HG02981 (cell line): ENCODE measurements at regions not wholly inside any gene's neighbourhood (a gene's known extent, or its start where the extent isn't known, plus 50 kb on each side); places are given as distances from the start of the nearest gene placed in this dataset.

ENCODE experiments used
- ATAC-seq: cut with Tn5 transposase; IDR thresholded peaks from one replicate; pipeline ENCODE4 v1.9.1; 2021; ENCODE audit warnings: mild to moderate bottlenecking, moderate library complexity; ENCODE audit not compliant: unreplicated experiment

DNA sequence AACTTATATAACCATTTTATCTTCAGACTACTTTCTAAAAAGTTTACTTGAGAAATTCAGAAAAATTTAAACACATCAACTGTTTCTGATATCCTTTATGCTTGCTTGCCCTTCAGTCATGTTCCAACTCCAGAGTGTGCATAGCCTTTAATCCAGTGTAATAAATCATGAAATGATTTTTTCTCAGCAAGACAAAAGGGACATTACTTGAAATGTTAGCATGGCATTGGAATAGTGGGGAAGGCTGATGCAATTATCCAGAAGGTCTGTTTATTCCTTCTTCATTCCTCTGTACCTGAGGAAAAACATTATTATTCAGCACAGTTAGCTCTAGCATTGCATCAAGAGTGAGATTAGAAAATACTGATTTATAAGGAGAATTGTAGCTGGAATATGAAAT lies 209.9 kb downstream of the SLC7A11 start:
- no peak for ATAC-seq

DNA sequence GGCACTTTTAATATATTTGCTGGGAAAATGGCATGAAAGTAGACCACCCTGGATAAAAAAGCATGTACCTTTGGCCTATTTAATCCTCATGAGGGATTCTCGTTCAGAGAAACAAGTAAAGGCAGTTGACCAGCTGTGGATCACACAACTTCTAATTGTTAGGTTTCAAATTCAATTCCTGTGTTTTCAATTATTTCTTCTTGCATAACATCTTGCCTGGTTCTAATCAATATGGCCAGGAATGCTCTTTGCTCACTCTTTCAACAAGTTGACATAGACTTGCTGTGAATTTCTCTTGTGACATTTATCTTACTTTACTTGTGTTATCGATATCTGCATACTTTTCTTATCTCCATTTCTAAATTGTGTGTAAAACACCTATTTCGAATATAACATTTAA lies 211.8 kb downstream of the SLC7A11 start:
- no peak for ATAC-seq

DNA sequence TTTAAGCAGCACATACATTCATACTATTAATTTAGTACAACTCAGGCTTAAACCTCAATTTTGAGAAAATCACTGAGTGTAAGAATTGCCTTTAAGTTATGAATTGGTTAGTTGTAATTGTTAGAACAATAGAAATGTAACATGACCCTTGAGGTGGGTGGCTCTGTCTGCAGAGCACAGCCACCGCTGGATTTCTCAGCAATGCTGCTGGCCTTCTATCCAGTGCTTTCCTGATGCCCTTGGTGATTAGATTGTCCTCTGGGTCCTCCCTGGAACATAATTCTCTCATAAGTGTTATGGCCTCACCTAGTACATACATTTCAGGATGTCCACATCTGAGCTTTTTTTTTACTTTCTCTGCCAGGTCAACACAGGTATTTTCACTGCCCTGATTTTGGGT lies 213.2 kb downstream of the SLC7A11 start:
- ATAC-seq: no peak

DNA sequence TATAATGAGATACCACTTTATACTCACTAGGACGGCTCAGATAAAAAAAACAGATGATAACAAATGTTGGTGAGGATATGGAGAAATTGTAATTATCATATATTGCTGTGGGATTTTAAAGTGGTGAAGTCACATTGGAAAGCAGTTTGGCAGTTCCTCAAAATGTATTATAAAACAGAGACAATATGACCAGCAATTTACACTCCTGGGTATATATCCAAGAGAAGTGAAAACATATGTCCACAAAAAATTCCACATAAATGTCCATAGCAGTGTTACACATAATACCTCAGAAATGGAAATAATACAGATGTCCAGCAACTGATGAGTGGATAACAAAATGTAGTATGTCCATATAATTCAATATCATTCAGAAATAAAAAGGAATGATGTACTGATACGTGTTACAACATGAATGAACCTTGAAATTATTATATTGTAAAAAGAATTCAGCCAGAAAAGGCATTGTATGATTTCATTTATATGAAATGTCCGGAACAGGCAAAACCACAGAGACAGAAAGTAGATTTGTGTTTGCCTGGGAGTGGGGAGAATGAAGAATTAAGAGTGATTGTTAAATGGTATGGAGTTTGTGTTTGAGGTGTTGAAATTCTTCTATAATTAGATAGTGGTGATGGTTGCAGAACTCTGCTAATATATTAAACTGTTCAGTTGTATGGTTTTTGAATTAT lies 220.9 kb downstream of the SLC7A11 start:
- no peak for ATAC-seq

DNA sequence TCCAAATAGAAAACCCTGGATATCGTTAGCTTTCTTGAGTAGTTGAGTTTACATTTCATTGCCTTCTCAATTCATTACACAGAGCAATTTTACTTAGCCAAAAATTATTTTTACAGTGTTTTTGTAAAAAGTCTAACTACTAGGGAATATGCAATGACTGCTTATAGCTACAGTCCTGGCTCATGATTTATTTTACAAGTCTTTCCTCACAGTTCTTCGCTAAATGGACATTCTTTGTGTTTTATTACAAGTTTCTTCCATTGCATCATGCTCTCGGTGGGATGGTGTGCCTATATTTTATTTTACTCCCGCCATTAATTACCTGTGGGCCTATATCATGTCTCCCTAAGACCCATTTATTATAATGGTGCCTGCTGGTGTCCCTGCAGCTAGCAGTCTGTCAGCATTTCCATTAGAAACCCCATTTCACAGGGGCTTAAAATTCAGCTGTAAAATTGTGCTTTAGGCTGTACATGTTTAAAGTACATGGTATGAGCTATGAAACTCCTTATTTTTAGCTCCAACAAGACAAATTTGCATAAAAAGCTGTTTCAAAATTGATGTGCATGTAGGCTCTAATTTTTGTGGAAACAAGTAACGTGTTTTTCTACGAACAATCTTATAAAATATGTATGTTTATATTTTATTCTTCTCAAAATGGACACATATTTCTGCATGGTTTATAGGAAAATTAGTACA lies 227.4 kb downstream of the SLC7A11 start:
- ATAC-seq: no peak

DNA sequence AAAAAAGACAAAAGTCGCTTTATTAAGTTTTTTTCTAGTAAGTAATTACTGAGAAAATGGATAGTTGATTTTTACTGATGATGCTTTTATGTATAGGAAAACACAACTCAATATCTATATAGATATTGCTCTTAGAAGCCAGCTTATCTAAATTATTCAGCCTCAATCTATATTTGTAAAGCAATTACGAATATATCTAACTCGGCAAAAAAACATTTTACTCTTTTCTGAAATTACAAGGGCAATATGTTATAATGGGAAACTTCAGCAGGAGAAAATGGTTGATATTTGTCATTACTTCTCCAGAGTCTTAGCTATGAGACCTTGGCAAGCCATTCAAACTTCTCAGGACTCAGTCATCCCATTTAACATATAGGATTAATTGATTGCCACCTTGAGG lies 228.5 kb downstream of the SLC7A11 start:
- ATAC-seq: no peak

DNA sequence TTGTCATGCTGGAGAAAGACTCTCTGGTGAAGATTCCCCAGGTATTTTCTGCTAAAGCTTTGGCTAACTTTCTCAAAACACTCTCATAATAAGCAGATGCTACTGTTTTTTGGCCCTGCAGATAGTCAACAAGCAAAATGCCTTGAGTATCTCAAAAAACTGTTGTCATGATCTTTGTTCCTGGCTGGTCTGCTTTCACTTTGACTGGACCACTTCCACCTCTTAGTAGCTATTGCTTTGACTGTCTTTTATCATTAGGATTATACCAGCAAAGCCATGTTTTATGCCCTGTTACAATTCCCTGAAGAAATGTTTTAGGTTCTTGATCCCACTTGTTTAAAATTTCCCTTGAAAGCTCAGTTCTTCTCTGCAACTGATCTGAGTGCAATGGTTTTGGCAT lies 231.5 kb downstream of the SLC7A11 start:
- peak; percentile 71 for ATAC-seq

DNA sequence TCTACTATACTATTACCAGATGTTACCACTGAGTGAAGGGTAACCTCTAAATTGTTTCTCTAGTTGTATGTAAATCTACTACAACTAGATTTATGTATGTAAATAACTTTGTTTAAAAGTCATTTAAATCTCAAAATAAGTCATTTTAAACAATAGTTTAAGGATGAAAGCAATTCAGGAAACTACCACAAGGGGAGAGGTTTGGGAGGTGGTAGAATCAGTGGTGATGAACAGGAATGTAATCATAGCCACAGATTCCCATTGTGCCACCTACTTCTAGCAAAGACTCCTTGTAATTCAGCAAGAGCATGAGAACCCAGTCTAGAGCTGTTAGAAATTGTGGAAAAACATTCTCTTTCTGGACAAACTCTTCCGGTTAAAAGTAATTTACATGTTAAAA lies 234.6 kb downstream of the SLC7A11 start:
- no peak for ATAC-seq

DNA sequence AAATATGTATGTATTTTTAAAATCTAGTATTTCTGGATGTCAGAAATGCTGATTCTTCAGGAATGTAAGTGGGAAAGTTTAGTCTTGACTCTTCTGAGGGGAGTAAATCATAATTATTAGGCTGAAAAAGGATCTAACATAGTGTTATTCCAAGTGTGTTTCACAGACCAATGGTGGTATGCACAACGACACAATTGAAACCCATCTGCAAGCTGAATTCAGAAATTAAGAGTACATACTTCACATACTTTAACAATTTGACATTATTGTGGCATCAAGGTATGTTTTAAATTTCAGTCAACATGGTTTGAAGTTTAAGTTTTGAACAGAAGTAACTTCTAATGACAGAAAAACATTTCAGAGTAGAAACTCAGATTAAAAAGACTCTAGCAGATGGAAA lies 236.7 kb downstream of the SLC7A11 start:
- no peak for ATAC-seq

DNA sequence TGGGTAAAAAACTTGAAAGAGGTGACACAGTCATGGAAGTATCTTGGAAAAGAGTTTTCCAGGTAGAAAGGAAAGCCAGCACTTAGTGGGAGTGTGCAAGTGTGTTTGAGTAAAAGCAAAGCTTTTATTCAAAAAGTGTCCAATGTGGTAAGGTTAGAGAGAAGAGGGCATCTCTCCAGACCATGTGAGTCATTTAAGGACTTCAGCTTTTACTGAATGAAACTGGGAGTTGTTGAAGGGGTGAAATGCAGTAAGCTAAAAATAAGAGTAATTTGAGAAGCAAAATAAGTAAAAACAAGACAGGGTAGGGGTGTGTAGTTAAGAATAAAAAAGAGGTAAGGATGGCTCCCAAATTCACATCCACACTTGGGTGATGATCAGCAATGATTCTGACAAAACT lies 238.9 kb downstream of the SLC7A11 start:
- peak; percentile 96 for ATAC-seq

DNA sequence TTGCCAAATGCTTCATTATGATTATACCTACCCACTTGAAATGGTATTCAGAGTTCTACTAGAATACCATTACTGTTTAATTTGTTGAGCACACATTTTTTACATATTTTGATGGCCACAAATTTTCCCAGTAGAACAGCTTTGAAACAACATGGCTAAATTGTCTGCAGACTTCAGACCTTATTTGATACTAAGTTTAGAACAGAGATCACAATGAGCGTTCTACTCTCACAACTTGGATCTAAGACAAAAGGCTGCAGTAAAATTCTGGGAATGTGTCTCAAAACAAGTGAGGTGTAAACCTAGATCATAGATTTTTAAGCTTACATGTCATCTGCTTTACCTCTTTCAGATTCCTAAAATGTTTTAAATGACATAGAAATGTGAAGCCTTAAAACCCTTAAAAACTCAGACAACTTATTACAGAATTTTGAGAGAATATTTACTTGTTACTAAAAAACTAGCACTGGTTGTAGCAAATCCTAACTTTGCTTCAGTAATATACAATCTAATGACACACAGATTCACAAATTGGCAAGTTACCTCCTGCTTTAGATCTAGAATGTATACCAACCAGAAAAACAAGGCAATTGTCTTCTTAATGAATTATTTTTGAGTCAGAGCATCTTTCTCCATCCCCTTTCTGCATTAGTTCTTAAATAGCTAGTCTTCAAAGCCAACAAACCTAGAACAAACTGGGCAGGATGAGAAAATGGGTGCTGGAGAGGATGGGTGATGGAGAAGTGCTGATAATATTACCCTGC lies 243.3 kb downstream of the SLC7A11 start:
- ATAC-seq: no peak

DNA sequence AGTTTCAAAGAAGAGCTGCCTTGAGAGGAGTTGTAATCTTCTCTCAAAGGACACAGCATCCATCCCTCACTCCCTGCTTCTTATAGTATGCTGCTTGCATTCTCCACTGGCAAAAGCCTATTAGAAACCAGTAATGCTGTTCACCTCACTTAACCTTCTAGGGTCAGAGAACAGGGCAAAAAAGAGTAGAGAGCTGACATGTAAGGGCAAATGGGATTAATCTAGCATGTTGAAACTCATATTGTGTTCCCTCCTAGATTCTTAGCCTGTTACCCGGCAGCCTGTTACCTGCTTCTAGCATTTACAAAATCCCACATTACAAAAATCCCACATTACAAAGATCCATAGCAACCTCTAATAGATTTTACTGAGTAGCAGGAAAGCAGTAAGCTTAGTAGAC lies 244.7 kb downstream of the SLC7A11 start:
- no peak for ATAC-seq

DNA sequence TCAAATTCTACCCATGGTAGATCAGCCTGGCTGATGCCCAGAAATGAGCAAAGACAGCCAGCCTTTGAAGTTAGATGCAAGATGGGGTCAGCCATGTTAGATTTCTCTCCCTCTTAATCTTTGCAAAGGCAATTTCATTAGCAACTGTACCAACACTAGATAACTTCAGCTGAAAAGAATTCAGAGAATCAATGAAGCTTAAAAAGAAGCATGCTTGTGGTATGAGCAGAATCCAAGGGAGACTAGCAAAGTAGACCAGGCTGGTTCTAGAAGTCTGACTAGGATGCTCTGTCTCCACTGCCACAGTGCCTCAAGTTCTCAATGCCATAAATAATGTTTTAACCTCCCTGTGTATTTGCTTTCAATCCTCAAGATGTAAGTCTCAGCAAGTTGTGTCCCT lies 247.3 kb downstream of the SLC7A11 start:
- no peak for ATAC-seq

DNA sequence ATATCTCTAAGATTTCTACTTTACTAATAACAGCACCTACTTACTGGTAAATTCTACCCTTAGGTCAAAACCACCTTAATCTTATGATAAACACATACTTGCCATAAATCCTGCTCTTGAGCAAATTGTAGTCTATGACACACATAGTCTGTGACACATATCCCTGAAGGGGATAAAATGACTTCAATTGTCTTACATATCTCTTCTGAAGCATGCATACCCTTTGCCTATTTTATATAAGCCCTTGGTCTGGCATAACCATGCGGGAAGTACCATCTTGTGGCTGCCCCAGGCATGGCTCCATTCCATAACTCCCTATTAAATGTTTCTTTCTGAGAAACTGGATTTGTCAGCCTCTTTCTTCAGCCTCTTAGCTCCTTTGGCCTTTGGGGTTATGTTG lies 248.9 kb downstream of the SLC7A11 start:
- ATAC-seq: no peak

DNA sequence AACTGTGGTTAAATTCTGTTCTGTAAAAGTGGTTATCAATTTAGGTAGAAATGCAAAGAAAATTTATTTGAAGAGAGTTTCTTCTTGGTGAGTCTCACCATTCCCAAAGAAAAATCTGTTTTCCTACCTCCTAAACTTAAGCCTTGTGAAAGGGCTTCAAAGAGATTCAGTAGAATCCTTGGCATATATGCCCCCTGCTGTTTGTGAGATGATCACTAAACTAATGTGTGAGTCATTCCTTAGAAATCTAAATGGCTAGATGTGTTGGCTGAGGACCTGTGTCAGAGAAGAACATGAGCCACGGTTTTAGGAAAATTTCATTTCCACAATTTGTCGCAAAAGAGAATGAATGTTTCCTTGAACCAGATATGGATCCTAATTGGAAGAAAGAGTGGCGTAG lies 260.9 kb downstream of the SLC7A11 start:
- ATAC-seq: no peak

DNA sequence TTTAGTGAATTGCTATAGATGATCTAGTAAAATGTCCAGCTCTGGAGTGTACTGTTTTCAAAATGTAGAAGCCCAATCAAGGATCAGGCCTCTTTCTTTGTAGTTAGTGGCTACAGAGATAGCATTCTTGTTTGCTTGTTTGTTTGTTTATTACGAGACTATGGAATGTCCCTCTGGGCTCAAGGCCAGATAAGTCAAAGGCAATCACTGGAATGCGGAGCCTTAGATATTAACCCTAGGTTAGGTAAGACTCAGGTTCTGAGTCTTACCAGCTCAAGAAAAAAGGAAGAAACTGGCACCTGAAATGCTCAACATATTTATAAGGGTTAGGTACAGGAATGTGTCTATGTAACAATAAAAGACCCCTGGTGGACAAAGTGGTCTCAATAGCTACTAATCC lies 261.5 kb downstream of the SLC7A11 start:
- ATAC-seq: no peak

DNA sequence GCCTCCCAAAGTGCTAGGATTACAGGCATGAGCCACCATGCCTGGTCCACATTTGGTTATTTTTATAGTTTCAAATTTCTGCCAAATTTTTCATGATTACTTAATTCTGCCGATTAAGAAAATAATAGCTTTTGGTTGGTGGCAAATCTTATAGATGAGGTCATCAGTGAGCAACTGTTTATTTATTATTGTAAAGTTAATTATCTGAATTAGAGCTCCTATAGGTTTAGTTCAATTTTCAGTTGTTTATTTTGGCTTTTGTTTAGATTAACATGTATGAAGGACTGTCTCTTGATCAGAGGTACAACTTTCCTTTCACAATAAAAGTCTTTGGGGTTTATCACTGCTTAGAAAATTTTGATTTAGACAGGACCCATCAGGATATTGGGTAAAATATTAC lies 262.2 kb downstream of the SLC7A11 start:
- no peak for ATAC-seq

DNA sequence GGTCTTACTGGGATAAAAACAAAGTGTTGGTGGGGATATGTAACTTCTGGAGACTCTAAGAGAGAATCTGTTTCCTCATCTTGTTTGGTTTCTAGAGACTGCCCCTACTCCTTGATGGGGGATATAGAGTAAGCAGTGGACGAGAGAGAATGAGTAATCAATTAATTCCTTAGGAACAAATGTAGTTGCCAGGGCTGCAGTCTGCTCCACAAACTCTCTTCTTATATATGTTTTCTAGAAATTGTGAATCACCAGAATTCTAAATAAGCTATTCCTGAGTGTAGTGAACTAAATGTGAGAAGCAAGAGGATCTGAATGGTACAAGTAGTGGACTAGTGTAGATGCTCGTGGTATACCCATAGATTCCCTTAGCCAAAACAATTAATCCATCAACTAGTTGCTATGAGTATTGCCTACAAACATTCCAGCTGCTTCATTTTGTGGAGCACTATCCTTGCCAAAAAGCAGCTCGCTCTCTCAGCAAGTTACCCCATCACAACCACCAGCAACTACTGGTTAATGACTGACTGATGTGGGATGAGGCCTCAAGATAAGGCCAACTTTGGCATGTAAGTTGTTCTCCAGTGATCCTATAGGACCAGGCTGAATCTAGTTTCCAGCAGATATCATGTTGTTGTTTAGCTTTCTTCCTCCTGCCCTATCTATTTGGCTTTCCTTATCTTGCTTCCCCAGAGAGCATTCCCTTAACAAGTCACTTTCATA lies 273.0 kb downstream of the SLC7A11 start:
- no peak for ATAC-seq

DNA sequence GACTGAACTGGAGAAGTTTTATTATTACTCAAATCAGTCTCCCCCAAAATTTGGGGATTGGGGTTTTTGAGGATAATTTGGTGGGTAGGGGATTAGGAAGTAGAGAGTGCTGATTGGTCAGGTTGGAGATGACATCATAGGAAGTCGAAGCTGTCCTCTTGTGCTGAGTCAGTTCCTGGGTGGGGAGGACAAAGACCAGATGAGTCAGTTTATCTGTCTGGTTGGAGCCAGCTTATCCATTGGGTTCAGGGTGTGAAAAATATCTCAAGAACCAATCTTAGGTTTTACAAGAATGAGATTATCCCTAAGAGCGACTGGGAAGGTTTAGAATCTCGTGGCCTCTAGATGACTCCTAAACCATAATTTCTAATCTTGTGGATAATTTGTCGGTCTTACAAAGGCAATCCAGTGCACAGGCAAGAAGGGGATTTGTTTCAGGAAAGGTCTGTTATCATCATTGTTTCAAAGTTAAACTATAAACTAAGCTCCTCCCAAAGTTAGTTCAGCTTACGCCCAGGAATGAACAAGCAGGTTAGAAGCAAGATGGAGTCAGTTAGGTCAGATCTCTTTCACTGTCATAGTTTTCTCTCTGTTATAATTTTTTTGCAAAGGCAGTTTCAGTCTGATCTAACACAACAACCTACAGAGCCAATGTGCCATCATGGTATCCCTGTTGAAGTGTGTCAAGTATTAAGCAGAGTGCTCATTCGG lies 274.5 kb downstream of the SLC7A11 start:
- no peak for ATAC-seq

DNA sequence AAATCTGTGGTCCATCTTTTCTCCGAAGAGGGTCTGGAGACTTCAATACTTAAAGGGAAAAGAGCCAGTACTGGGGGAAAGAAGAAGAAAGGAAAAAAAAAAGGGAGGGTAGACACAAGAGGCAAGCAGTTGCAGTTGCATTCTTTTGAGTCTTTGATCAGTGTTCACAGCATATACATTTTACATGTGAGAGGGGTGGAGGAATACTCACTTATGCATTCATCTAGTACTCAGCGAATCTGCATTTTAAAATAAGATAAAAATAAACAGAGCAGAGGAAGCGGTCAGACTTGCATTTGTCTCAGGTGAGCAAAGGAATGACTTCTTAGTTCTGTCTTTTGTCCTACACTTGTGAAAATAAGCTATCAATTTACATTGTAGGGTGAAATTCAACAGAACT lies 275.6 kb downstream of the SLC7A11 start:
- ATAC-seq: no peak

DNA sequence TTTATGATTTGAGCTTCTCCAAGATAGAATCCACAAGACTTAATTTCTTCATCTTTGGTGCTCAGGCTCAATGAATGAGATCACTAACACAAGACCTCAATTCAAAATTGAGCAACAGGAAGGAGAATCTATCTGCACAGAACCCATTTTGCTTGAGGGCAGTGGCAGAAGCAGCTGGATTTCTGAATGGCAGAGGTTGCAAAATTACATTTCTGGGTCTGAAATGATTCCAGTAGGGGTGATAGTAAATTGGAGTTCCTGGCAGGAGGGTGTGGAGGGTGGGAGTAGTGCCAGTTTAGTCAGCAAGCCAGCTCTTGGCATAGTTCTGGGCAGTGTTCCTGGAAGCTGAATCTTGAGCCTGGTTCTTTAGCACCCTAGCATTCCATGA lies 281.1 kb downstream of the SLC7A11 start:
- no peak for ATAC-seq
